IMR-90 (cell line): ENCODE measurements at regions not wholly inside any gene's neighbourhood (a gene's known extent, or its start where the extent isn't known, plus 50 kb on each side); places are given as distances from the start of the nearest gene placed in this dataset.
"Not testable (repeated sequence)": the region's sequence is repeated elsewhere in the genome, so short reads cannot be mapped to it uniquely, and the experiment has no call there.

ENCODE experiments used
- ATAC-seq: fragments of 200-7000 bp; cut with Tn5 transposase; 2 replicates; pipeline ENCODE4 v1.9.1; 2020; ENCODE audit warnings: low read depth, mild to moderate bottlenecking, moderate library complexity
- BruUV-seq: library from RNA; stranded (reverse); fragments of 400-500 nt; replicated peaks from 2 replicates; lab custom pipeline; 2021; lab: Mats Ljungman, UMichigan
- CTCF ChIA-PET: fragments of 300-600 bp; formaldehyde crosslinking; extraction: SDS; loops from one replicate; lab custom pipeline; 2021; ENCODE audit warnings: antibody characterized with exemption; lab: Yijun Ruan, JAX
- POLR2A ChIA-PET: fragments of 300-600 bp; sonication (Branson Sonifier 250); formaldehyde crosslinking; loops from one replicate; lab custom pipeline; 2022; ENCODE audit warnings: antibody characterized with exemption; ENCODE audit not compliant: unreplicated experiment; lab: Charles Lee
- DNase-seq: peaks from one replicate; pipeline ENCODE4 v3.0.0; 2013
- H2AFZ ChIP-seq: replicated peaks from 2 replicates; pipeline ENCODE3; 2013; ENCODE audit warnings: low read length, mild to moderate bottlenecking; ENCODE audit not compliant: poor library complexity
- H2AK5ac ChIP-seq: 2 replicates; pipeline ENCODE4 v1.6.1; 2013; ENCODE audit warnings: low read depth, low read length, inconsistent platforms
- H2AK9ac ChIP-seq: replicated peaks from 2 replicates; pipeline ENCODE3; 2013; ENCODE audit warnings: mild to moderate bottlenecking, low read depth, low read length, moderate library complexity; ENCODE audit not compliant: poor library complexity
- H2BK120ac ChIP-seq: 2 replicates; pipeline ENCODE4 v1.6.1; 2013; ENCODE audit warnings: low read depth, low read length, inconsistent platforms
- H2BK15ac ChIP-seq: 3 replicates; pipeline ENCODE4 v1.6.1; 2013; ENCODE audit warnings: low read depth, low read length, inconsistent platforms
- H2BK20ac ChIP-seq: 2 replicates; pipeline ENCODE4 v1.6.1; 2013; ENCODE audit warnings: low read depth, mild to moderate bottlenecking, inconsistent platforms, low read length, moderate library complexity
- H2BK5ac ChIP-seq: 2 replicates; pipeline ENCODE4 v1.6.1; 2013; ENCODE audit warnings: mild to moderate bottlenecking, low read depth, low read length, inconsistent platforms; ENCODE audit not compliant: poor library complexity, severe bottlenecking
- H3K14ac ChIP-seq: replicated peaks from 2 replicates; pipeline ENCODE4 v1.6.1; 2013; ENCODE audit warnings: low read depth, low read length, inconsistent platforms
- H3K18ac ChIP-seq: 2 replicates; pipeline ENCODE4 v1.6.1; 2013; ENCODE audit warnings: low read depth, low read length, control low read depth
- H3K23ac ChIP-seq: 2 replicates; pipeline ENCODE4 v1.6.1; 2013; ENCODE audit warnings: low read depth, low read length, inconsistent platforms
- H3K27ac ChIP-seq: 2 replicates; pipeline ENCODE4 v1.5.1; 2013; ENCODE audit warnings: mild to moderate bottlenecking, control low read depth, low read length; ENCODE audit not compliant: insufficient read depth
- H3K27me3 ChIP-seq: 2 replicates; pipeline ENCODE4 v1.6.1; 2013; ENCODE audit warnings: low read length; ENCODE audit not compliant: control insufficient read depth, insufficient read depth
- H3K36me3 ChIP-seq: 2 replicates; pipeline ENCODE4 v1.6.1; 2013; ENCODE audit warnings: low read length, mixed read lengths; ENCODE audit not compliant: control insufficient read depth, insufficient read depth
- H3K4ac ChIP-seq: 2 replicates; pipeline ENCODE4 v1.6.1; 2013; ENCODE audit warnings: low read depth, low read length, inconsistent platforms
- H3K4me1 ChIP-seq: 2 replicates; pipeline ENCODE4 v1.6.1; 2013; ENCODE audit warnings: low read length, mixed read lengths; ENCODE audit not compliant: control insufficient read depth, insufficient read depth
- H3K4me2 ChIP-seq: 2 replicates; pipeline ENCODE4 v1.6.1; 2013; ENCODE audit warnings: low read depth, mild to moderate bottlenecking, control low read depth, low read length, moderate library complexity
- H3K4me3 ChIP-seq: 2 replicates; pipeline ENCODE4 v1.5.1; 2013; ENCODE audit warnings: low read depth, mild to moderate bottlenecking, control low read depth, low read length, moderate library complexity; ENCODE audit not compliant: insufficient read depth
- H3K56ac ChIP-seq: 2 replicates; pipeline ENCODE4 v1.6.1; 2013; ENCODE audit warnings: low read length, inconsistent platforms; ENCODE audit not compliant: insufficient read depth; ENCODE audit errors: extremely low read depth
- H3K79me1 ChIP-seq, 2 experiments: 2 replicates each; pipeline ENCODE4 v1.6.1; 2013; ENCODE audit warnings: low read length in 2 of 2, inconsistent platforms in 1 of 2, low read depth in 1 of 2
- H3K9ac ChIP-seq: 2 replicates; pipeline ENCODE4 v1.6.1; 2013; ENCODE audit warnings: low read depth, low read length, control low read depth
- H3K9me1 ChIP-seq: 2 replicates; pipeline ENCODE4 v1.6.1; 2013; ENCODE audit warnings: low read length, inconsistent platforms; ENCODE audit not compliant: insufficient read depth
- H3K9me3 ChIP-seq: 2 replicates; pipeline ENCODE4 v1.6.1; 2013; ENCODE audit warnings: low read length; ENCODE audit not compliant: control insufficient read depth, insufficient read depth
- H4K20me1 ChIP-seq: 2 replicates; pipeline ENCODE4 v1.6.1; 2013; ENCODE audit warnings: low read length, inconsistent platforms; ENCODE audit not compliant: insufficient read depth
- H4K5ac ChIP-seq: 2 replicates; pipeline ENCODE4 v1.6.1; 2013; ENCODE audit warnings: mild to moderate bottlenecking, low read depth, low read length, control low read depth
- H4K8ac ChIP-seq, 2 experiments: 2 replicates each; pipeline ENCODE4 v1.6.1; 2013; ENCODE audit warnings: low read depth in 2 of 2, low read length in 2 of 2, control low read depth in 1 of 2, inconsistent platforms in 1 of 2
- H4K91ac ChIP-seq: 2 replicates; pipeline ENCODE4 v1.6.1; 2013; ENCODE audit warnings: low read depth, low read length, inconsistent platforms; ENCODE audit not compliant: insufficient read depth
- CHD1 ChIP-seq: IDR thresholded peaks from 2 replicates; pipeline ENCODE4 v1.6.1; 2012; ENCODE audit warnings: low read depth, low read length, improper control_type of control experiment
- MAFK ChIP-seq: IDR thresholded peaks from 2 replicates; pipeline ENCODE4 v1.6.1; 2012; ENCODE audit warnings: low read depth, low read length, improper control_type of control experiment
- POLR2A ChIP-seq: IDR thresholded peaks from 2 replicates; pipeline ENCODE4 v1.6.1; 2012; ENCODE audit warnings: mild to moderate bottlenecking, low read depth, low read length
- WGBS, 2 experiments: methylation state at CpG; one replicate each; pipeline versions ENCODE4 v1.1.5 to v1.1.7; 2013; ENCODE audit warnings: missing lambda C conversion rate in 2 of 2; ENCODE audit not compliant: insufficient read length in 1 of 2; ENCODE audit errors: extremely low coverage in 2 of 2; 5-methylcytosine and 5-hydroxymethylcytosine counted together
- dilution Hi-C: fragments of 300-500 bp; cut with HindIII; formaldehyde crosslinking; loops from one replicate; pipeline ENCODE4 v1.14.3; 2018; ENCODE audit warnings: low sequenced_read_pairs; ENCODE audit not compliant: unreplicated experiment
- in situ Hi-C: fragments of 300-500 bp; cut with MboI; formaldehyde crosslinking; loops from 3 replicates; pipeline ENCODE4 v1.14.3; 2019; ENCODE audit warnings: low sequenced_read_pairs, inconsistent platforms, mixed read lengths
- intact Hi-C: fragments of 100-400 bp; cut with micrococcal nuclease; formaldehyde crosslinking; loops from 2 replicates; pipeline ENCODE4 v1.10.0; 2022

DNA sequence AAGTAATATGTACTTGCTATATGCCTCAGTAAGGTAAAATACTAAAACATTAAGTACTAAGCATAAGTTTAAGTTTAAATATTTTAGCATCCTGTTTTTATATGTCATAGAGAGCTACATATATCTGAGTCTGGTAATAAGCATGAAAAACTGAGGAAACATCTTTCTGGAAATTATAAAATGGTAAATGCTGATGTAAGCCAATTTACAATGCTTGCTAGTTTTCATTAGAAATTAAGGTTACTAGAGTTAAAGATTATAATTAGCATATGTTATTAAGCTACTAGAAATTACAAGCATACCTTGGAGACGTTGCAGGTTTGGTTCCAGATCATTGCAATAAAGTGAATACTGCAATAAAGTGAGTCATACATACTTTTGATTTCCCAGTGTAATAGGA, 477.0 kb upstream of the LRRC7 start:
- H3K14ac ChIP-seq: no peak overlapping the region
- no CpG with 5 or more reads among the region's 1 CpG for WGBS, 2 experiments
- H3K4me2 ChIP-seq: no peak overlapping the region
- H3K9me3 ChIP-seq: 0 out of 2 replicates have a peak, but pooled peaks cover 2% of the 10 kb centered on the region
- no TSS peak for BruUV-seq
- H4K8ac ChIP-seq: no peak overlapping the region
- H3K79me1 ChIP-seq: no peaks in the 10 kb centered on the region
- H3K4me1 ChIP-seq: no peaks in the 10 kb centered on the region
- no peak overlapping the region for H3K4me3 ChIP-seq
- no peak overlapping the region for H2AK5ac ChIP-seq
- no peak overlapping the region for H4K5ac ChIP-seq
- ChIA-PET POLR2A (no interaction called here), CTCF (no interaction called here)
- ATAC-seq: no peak
- in situ Hi-C loops: no loop called here
- H3K27me3 ChIP-seq: no peaks in the 10 kb centered on the region
- dilution Hi-C loops: no loop called here
- no peak overlapping the region for H3K18ac ChIP-seq
- intact Hi-C loops: no loop called here
- no peak overlapping the region for H3K9ac ChIP-seq
- H2BK5ac ChIP-seq: no peak overlapping the region
- H2BK120ac ChIP-seq: no peak overlapping the region
- no peak overlapping the region for H2BK20ac ChIP-seq
- no peak overlapping the region for H4K91ac ChIP-seq
- no peak overlapping the region for H3K27ac ChIP-seq
- no peak overlapping the region for H2AK9ac ChIP-seq
- H3K4ac ChIP-seq: no peak overlapping the region
- no peak overlapping the region for H2AFZ ChIP-seq
- H3K23ac ChIP-seq: no peak overlapping the region
- H3K9me1 ChIP-seq: no peaks in the 10 kb centered on the region
- peak; percentile 66 for TF ChIP-seq MAFK
- no peak for TF ChIP-seq CHD1
- TF ChIP-seq POLR2A: no peak
- no peaks in the 10 kb centered on the region for H3K36me3 ChIP-seq
- DNase-seq: no peak
- H4K20me1 ChIP-seq: no peaks in the 10 kb centered on the region
- H2BK15ac ChIP-seq: no peak overlapping the region
- H3K56ac ChIP-seq: no peak overlapping the region

GRCh38 chr1:69102058-69102457, 465.7 kb upstream of the LRRC7 start:
- H4K20me1 ChIP-seq, H3K4me2 ChIP-seq, H2AFZ ChIP-seq, H2BK120ac ChIP-seq, dilution Hi-C loops, H4K8ac ChIP-seq, H2AK9ac ChIP-seq, H3K56ac ChIP-seq, H3K4me3 ChIP-seq, POLR2A ChIA-PET, ATAC-seq, H3K9me1 ChIP-seq, H3K18ac ChIP-seq, H3K9ac ChIP-seq, DNase-seq, H3K79me1 ChIP-seq, H3K14ac ChIP-seq, H3K23ac ChIP-seq, H2BK20ac ChIP-seq, H3K4ac ChIP-seq, H4K91ac ChIP-seq, H3K27me3 ChIP-seq, BruUV-seq, H3K27ac ChIP-seq, H3K36me3 ChIP-seq, H2AK5ac ChIP-seq, H3K9me3 ChIP-seq, H2BK5ac ChIP-seq, intact Hi-C loops, H4K5ac ChIP-seq, CTCF ChIA-PET, in situ Hi-C loops, H3K4me1 ChIP-seq, H2BK15ac ChIP-seq: not testable (repeated sequence)
- no CpG with 5 or more reads among the region's 11 CpGs for WGBS, 2 experiments
